ENCODE measurements at regions not wholly inside any gene's neighbourhood (a gene's known extent, or its start where the extent isn't known, plus 50 kb on each side); places are given as distances from the start of the nearest gene placed in this dataset.

DNA sequence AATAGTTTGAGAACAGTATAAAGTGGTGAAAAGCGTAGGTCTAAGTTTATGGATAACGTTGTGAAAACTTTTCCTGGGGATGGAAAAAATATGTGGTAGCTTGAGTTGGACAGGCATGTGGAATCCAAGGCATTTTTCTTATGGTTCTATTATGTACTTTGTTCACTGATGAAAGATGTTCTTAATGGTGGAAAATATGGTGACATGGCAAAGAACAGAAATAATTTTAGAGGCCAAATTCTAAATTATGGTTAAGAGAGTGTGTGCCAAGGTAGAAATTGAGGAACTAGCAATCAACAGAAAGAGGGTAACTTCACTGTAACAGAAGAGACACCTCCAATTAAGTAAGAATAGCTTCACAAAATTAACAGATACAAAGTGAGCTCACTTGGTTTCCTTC, 427.8 kb downstream of the SLC6A15 start:
- TF ChIP-seq, protein P1, sequence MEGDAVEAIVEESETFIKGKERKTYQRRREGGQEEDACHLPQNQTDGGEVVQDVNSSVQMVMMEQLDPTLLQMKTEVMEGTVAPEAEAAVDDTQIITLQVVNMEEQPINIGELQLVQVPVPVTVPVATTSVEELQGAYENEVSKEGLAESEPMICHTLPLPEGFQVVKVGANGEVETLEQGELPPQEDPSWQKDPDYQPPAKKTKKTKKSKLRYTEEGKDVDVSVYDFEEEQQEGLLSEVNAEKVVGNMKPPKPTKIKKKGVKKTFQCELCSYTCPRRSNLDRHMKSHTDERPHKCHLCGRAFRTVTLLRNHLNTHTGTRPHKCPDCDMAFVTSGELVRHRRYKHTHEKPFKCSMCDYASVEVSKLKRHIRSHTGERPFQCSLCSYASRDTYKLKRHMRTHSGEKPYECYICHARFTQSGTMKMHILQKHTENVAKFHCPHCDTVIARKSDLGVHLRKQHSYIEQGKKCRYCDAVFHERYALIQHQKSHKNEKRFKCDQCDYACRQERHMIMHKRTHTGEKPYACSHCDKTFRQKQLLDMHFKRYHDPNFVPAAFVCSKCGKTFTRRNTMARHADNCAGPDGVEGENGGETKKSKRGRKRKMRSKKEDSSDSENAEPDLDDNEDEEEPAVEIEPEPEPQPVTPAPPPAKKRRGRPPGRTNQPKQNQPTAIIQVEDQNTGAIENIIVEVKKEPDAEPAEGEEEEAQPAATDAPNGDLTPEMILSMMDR (IDR thresholded peaks at IDR 0.05; ENCODE audit: borderline replicate concordance, extremely low read depth, low read length, poor library complexity, severe bottlenecking), result no peak
- no peak for TF ChIP-seq EZH2 (IDR thresholded peaks at IDR 0.05; ENCODE audit: borderline replicate concordance, low read depth, low read length, severe bottlenecking)

Data from DND-41 (cell line).